ENCODE measurements at regions not wholly inside any gene's neighbourhood (a gene's known extent, or its start where the extent isn't known, plus 50 kb on each side); places are given as distances from the start of the nearest gene placed in this dataset.

GRCh38 chrX:4851534-4851933 lies 1138.1 kb upstream of the PRKX start:
- DNase-seq (ENCODE audit: low read depth): no peak

GRCh38 chrX:4850312-4850711 lies 1136.9 kb upstream of the PRKX start:
- no peak for DNase-seq (ENCODE audit: low read depth)

- DNase-seq (ENCODE audit: low read depth): no peak
These were observed 1130.9 kb upstream of the PRKX start for GRCh38 chrX:4844376-4844775.

GRCh38 chrX:4841216-4841745 lies 1127.8 kb upstream of the PRKX start:
- no peak for DNase-seq (ENCODE audit: low read depth)

GRCh38 chrX:4831574-4831973 lies 1118.1 kb upstream of the PRKX start:
- DNase-seq (ENCODE audit: low read depth): no peak

- DNase-seq (ENCODE audit: low read depth): no peak
These were observed 1117.6 kb upstream of the PRKX start for GRCh38 chrX:4830880-4831557.

GRCh38 chrX:4825550-4825949 lies 1112.1 kb upstream of the PRKX start:
- no peak for DNase-seq (ENCODE audit: low read depth)

GRCh38 chrX:4809571-4809970 lies 1096.1 kb upstream of the PRKX start:
- no peak for DNase-seq (ENCODE audit: low read depth)

- no peak for DNase-seq (ENCODE audit: low read depth)
These were observed 1092.1 kb upstream of the PRKX start for GRCh38 chrX:4805502-4805901.

GRCh38 chrX:4800756-4801155 lies 1087.3 kb upstream of the PRKX start:
- DNase-seq (ENCODE audit: low read depth): no peak

GRCh38 chrX:4787971-4788370 lies 1074.5 kb upstream of the PRKX start:
- no peak for DNase-seq (ENCODE audit: low read depth)

- DNase-seq (ENCODE audit: low read depth): no peak
These were observed 1051.4 kb upstream of the PRKX start for GRCh38 chrX:4764888-4765287.

- DNase-seq (ENCODE audit: low read depth): no peak
These were observed 1048.7 kb upstream of the PRKX start for GRCh38 chrX:4762196-4762595.

GRCh38 chrX:4754878-4755604 lies 1041.6 kb upstream of the PRKX start:
- DNase-seq (ENCODE audit: low read depth): no peak

- DNase-seq (ENCODE audit: low read depth): no peak
These were observed 1027.6 kb upstream of the PRKX start for GRCh38 chrX:4741024-4741423.

GRCh38 chrX:4735299-4735698 lies 1021.9 kb upstream of the PRKX start:
- DNase-seq (ENCODE audit: low read depth): no peak

GRCh38 chrX:4710618-4711433 lies 997.4 kb upstream of the PRKX start:
- DNase-seq (ENCODE audit: low read depth): no peak

- no peak for DNase-seq (ENCODE audit: low read depth)
These were observed 995.7 kb upstream of the PRKX start for GRCh38 chrX:4708970-4709760.

- no peak for DNase-seq (ENCODE audit: low read depth)
These were observed 993.5 kb upstream of the PRKX start for GRCh38 chrX:4706961-4707360.

GRCh38 chrX:4690521-4690920 lies 977.1 kb upstream of the PRKX start:
- no peak for DNase-seq (ENCODE audit: low read depth)

GRCh38 chrX:4682636-4683035 lies 969.2 kb upstream of the PRKX start:
- DNase-seq (ENCODE audit: low read depth): no peak
